ENCODE measurements at regions not wholly inside any gene's neighbourhood (a gene's known extent, or its start where the extent isn't known, plus 50 kb on each side); places are given as distances from the start of the nearest gene placed in this dataset.

DNA sequence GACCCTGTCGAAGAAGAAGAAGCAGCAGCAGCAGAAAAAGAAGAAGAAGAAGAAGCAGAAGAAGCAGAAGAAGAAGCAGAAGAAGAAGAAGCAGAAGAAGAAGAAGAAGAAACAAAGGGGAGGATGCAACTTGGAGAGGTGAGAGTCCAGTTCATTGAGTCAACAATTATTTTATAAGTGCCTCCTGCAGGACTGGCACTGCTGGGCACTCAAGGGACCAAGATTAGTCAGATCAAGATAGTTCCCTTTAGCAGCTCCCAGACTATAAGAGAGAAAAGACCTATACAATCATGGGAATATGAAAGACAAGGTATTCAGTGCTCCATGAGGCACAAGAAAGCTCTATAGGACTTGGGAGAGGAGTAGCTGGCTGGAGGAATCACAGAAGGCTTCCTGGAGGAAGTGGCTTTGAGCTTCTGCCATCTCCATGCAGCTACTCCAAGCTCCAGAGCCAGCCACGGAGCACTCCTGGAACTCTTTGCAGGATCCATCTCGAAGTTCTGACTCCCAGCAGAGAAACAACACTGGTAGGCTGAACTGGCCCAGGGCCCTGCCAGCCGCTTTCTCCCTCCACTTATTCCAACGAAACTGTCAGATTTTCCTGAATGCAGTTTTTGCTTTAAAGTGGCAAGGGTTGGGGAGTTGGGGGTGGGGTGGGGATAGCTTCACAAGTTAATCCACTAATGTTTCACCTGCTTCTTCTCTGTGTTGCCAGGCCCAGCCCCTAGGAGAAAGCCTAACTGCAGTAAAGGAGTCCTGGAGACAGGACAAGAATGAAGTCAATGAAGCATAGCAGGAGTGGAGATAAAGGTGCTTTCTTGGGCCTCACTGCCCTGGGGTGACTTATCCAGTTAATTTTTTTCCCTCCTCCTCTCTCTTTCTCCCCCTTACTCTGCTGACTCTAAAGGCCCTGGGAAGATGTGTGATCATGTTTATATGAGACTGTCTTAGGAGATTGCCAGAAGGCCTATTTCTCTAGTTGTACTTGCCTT is 140.1 kb upstream of the PARP11 start:
- H3K4me3 ChIP-seq (ENCODE audit: control insufficient read depth, low read depth, low read length), result no peak overlapping the region
- TF ChIP-seq, protein P1, sequence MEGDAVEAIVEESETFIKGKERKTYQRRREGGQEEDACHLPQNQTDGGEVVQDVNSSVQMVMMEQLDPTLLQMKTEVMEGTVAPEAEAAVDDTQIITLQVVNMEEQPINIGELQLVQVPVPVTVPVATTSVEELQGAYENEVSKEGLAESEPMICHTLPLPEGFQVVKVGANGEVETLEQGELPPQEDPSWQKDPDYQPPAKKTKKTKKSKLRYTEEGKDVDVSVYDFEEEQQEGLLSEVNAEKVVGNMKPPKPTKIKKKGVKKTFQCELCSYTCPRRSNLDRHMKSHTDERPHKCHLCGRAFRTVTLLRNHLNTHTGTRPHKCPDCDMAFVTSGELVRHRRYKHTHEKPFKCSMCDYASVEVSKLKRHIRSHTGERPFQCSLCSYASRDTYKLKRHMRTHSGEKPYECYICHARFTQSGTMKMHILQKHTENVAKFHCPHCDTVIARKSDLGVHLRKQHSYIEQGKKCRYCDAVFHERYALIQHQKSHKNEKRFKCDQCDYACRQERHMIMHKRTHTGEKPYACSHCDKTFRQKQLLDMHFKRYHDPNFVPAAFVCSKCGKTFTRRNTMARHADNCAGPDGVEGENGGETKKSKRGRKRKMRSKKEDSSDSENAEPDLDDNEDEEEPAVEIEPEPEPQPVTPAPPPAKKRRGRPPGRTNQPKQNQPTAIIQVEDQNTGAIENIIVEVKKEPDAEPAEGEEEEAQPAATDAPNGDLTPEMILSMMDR (IDR thresholded peaks at IDR 0.05; ENCODE audit: control insufficient read depth, insufficient read depth, low read depth, low read length, missing control alignments), result no peak
- DNase-seq (ENCODE audit: low read depth), result no peak

DNA sequence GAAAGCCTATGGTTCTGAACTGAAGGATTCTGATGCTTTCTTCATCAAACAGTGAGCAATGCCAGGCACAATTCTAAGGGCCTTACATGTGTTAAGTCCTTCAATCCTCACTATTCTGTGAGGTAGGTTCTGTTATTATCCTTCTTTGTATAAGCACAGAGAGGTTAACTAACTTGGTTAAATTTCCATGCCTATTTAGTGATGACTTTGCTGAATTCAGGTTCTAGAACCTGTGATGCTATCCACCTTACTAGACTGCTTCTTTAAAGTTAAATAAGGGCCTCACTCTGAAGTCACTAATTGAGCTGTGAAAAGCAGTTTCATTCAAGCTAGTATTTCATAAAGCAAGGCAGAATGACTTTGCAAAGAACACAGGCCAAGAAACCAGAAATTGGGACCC is 138.9 kb upstream of the PARP11 start:
- no peak overlapping the region for H3K4me3 ChIP-seq (ENCODE audit: control insufficient read depth, low read depth, low read length)
- TF ChIP-seq, protein P1 (IDR thresholded peaks at IDR 0.05; ENCODE audit: control insufficient read depth, insufficient read depth, low read depth, low read length, missing control alignments), result no peak
- DNase-seq (ENCODE audit: low read depth), result no peak

DNA sequence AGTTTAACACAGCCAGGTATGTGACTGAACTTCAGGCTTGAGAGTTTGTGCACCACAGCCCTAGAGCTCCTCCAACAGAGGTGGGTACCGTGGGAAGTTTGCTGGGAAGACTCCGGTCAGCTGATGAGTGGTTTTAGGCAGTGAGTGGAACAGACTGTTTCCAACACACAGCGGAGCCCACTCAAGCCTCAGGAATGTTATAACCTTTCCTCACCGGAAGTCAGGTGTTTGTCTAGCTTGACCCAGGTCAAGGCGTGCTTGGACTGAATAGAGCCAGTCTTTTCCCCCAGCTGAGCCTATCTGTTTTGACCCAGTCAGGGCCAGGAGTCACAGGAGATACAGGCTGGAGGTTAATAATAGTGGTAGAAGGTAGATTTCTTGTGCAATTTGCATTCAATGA is 138.4 kb upstream of the PARP11 start:
- TF ChIP-seq, protein P1 (IDR thresholded peaks at IDR 0.05; ENCODE audit: control insufficient read depth, insufficient read depth, low read depth, low read length, missing control alignments), result no peak
- no peak for DNase-seq (ENCODE audit: low read depth)
- H3K4me3 ChIP-seq (ENCODE audit: control insufficient read depth, low read depth, low read length), result no peak overlapping the region

DNA sequence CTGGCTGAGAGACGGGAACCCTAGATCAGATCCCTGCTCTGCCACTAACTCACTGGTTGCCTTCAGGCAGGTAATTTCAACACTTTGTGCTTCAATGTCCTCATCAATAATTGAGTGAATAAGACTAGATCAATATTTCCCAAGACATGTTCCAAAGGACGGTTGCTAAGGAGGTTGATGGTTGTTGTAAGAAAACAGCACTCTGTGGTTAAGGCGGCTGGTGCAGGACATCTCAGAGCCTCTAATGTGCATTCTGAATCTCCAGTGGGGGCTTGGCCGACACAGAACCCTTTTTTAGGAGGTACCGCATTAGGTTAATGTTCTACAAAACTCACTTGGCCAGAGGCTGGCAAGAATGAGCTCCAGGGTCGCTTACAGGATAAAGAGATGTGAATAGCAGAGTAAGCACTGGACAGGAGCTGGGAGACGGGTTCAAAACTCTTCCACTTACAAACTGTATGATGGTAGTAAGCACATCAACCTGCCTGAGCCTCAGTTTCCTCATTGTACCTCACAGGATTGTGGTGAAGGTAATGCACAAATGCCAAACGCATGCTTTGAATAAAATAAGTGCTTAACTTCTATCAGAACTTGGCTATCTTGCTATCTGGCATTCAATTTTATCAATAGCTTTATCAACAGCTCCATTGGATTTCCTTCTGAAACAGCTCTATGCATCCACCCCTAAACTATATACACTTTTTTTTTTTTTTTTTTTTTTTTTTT is 136.9 kb upstream of the PARP11 start:
- H3K4me3 ChIP-seq (ENCODE audit: control insufficient read depth, low read depth, low read length), result no peak overlapping the region
- TF ChIP-seq, protein P1 (IDR thresholded peaks at IDR 0.05; ENCODE audit: control insufficient read depth, insufficient read depth, low read depth, low read length, missing control alignments), result no peak
- DNase-seq (ENCODE audit: low read depth), result no peak

DNA sequence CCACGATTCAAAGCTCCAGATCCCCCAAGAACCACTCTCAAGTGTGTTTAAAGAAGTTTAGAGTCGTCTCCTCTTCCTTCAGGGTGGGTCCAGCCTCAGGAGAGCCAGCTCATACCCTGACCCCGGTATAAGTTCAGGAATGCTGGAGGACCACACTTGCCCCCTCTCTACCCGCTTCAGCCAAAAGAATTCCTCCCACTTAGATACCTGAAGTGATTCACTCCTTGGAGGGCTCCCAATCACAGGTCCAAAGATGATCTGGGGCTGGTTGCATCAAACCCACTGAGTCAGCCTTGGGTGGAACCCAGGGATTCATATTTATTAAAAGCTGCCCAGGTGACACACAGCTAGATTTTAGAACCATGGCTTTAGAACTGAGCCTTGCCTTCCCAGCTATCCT is 133.5 kb upstream of the PARP11 start:
- H3K4me3 ChIP-seq (ENCODE audit: control insufficient read depth, low read depth, low read length), result no peak overlapping the region
- no peak for DNase-seq (ENCODE audit: low read depth)
- TF ChIP-seq, protein P1 (IDR thresholded peaks at IDR 0.05; ENCODE audit: control insufficient read depth, insufficient read depth, low read depth, low read length, missing control alignments), result no peak

DNA sequence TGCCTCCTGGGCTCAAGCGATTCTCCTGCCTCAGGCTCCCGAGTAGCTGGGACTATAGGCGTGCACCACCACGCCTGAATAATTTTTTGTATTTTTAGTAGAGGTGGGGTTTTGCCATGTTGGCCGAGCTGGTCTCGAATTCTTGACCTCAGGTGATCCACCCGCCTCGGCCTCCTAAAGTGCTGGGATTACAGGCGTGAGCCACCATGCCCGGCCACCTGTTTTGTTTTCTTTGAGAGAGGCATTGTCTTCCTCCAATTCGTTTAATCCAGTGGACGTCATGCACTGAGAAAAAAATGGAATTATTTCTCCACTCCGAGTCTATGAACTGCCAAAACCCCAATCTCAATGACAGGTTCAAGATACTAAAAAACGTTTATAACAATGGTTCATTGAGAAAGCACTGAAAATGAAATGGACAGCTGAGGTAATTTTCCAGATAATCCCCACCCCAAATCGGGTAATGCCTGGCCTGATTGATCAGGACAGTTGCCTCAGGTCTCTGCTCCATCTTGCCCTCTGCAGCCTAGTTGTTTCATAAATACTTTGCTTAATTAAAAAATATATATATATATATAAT is 132.7 kb upstream of the PARP11 start:
- no peak overlapping the region for H3K4me3 ChIP-seq (ENCODE audit: control insufficient read depth, low read depth, low read length)
- TF ChIP-seq, protein P1 (IDR thresholded peaks at IDR 0.05; ENCODE audit: control insufficient read depth, insufficient read depth, low read depth, low read length, missing control alignments), result no peak

More for the DNA sequence above, 132.7 kb upstream of the PARP11 start:
- DNase-seq (ENCODE audit: low read depth), result no peak
